CD4-positive, alpha-beta T cell treated with Interleukin-2 at 100 ng/mL for 4 hours (primary cell): ENCODE measurements at regions not wholly inside any gene's neighbourhood (a gene's known extent, or its start where the extent isn't known, plus 50 kb on each side); places are given as distances from the start of the nearest gene placed in this dataset.
"Not testable (repeated sequence)": the region's sequence is repeated elsewhere in the genome, so short reads cannot be mapped to it uniquely, and the experiment has no call there.

Source experiments
- DNase-seq: peaks from one replicate; pipeline ENCODE4 v3.0.0-alpha.2; 2020; ENCODE audit warnings: low spot score

DNA sequence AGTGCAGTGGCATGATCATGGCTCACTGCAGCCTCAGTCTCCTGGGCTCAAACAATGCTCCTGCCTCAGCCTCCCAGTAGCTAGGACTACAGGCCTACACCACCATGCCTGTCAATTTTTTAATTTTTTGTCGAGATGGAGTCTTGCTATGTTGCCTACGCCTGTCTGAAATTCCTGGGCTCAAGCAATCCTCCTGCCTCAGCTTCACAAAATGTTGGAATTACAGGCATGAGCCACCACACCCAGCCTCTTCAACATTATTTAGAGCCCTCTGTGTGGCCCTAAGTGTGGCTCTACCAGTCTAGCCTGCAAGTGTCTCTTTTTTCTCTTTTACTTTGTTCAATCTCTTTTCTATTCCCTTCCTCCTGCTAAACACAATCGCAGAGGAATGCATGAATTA is 154.4 kb upstream of the EPB41L4A start:
- DNase-seq, result no peak

GRCh38 chr5:112574536-112574935 is 155.5 kb upstream of the EPB41L4A start:
- DNase-seq, result no peak

GRCh38 chr5:112576298-112576925 is 157.3 kb upstream of the EPB41L4A start:
- DNase-seq, result no peak

DNA sequence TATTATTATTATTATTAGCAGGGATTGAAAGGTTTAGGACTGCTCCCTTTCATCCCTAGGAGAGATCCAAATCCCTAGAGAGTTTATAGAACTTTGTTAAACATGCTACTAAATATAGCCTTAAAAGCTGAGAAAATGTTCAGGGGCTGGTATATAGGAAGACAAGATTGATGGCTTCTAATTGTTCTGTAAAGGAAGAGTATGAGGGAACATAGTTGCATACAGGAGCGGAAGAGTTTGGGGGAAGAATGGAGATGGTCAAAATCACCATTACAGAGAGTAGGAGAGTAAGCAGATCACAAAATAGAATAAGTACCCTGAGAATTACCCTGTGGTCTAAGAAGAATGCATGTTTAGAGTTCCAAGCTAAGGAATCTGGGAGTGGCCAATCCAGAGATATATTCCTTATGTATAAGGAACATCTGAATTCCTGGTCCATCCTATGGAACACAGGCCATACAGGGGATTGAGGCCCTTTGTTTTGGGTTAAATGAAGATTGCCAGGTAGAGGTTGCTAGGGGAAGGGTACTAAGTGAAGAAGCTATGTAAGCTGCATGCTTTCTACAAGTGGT is 158.0 kb upstream of the APC start:
- DNase-seq, result no peak

GRCh38 chr5:112581811-112582320 is 155.8 kb upstream of the APC start:
- no peak for DNase-seq

DNA sequence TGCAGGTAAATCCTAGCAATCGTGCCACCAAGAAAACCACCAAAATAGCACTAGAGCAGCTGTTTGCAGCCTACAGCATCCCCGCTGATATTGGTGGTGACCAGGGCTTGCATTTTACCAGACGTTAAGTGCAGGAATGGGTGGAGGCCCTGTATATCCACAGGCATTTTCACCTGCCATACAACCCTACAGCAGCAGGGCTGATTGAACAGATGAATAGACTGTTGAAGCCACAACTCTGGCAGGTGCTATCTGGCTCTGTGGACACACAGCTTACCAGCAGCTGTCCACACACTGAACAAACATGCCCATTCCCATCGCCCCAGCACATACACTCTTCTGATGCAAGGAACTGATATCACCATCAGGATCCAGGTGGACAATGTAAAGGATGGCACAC is 154.5 kb upstream of the APC start:
- no peak for DNase-seq

GRCh38 chr5:112584781-112585180 is 152.9 kb upstream of the APC start:
- no peak for DNase-seq

- no peak for DNase-seq
Measured at GRCh38 chr5:112586596-112587062, 151.1 kb upstream of the APC start.

GRCh38 chr5:112590858-112591257 is 146.8 kb upstream of the APC start:
- DNase-seq, result not testable (repeated sequence)

- DNase-seq, result no peak
Measured at GRCh38 chr5:112594095-112594850, 143.4 kb upstream of the APC start.

DNA sequence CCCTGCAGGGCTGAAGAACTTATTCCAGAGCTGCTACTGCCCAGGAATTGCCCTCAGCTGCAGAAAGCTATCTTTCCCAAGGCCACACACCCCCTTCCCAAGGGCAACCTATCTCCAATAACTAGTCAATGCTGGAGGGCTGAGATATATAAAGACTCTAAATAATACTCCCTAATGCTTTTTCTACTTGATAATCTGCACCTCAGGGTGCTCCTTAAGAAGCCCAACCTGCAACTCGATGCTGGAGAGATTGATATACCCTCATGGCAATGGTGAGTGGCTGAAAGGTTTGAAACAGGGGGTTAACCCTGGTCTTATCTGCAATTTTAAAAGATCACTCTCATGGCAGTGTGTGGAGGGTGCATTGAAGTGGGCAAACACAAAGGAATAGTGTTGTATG is 142.7 kb upstream of the APC start:
- no peak for DNase-seq

DNA sequence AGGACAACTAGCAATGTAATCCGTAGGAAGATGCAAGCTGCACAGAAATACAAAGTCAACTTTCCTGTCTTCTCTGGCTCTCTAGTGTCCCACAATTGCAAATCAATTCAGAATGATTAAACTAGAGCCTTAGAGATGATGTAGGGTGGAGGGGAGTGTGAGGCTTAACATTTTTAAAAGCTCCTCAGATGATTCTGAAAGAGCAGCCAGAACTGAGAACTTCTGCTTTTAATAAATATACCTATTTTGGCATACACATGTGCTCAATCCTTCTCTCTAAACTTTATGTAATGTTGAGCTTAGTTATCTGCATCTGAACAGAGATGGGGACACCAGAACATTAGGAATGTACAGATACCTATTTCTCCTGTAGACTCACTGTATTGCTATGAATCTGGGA is 139.9 kb upstream of the APC start:
- no peak for DNase-seq

GRCh38 chr5:112600510-112600909 is 137.2 kb upstream of the APC start:
- DNase-seq, result not testable (repeated sequence)

DNA sequence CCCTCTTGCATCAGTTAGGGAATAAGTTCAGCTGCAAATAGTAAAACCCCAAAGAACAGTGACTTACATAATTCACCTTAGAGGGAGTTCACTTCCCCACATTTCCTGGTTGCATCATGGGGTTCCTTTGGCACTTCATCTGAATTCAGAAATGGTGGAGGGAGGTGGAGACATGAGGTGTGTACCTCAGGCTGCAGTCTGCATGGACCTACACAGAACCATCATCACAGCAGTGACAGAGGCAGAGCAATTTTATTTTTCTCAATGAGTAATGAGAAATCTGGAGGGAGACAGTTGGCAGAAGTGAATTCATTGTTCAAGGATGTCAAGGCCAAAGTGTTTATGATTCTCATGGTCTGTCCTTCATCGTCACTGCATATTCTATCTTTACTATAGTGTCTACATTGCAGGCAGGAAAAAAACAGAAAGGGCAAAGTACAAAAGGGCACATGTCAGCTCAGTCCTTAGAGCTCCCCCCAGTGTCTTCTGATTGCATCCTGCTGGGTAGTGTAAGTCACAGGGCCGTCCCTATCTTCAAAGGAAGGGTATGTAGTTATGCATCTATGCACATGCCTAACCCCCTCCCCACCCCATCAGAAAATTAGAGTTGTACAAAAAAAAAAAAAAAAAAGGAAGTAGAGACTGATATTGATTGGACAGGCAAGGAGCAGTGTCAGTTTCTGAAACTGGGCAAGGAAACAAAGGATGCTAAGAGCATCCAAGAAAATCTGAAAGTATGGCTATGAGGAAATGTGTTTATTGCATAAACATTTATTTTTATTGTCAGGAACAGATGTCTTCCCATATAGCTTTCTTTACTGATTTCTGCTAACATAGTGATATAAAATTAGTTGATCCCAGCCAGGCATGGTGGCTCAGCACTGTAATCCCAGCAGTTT is 132.7 kb upstream of the APC start:
- no peak for DNase-seq

- DNase-seq, result no peak
Measured at GRCh38 chr5:112608975-112609374, 128.7 kb upstream of the APC start.

GRCh38 chr5:112612663-112613062 is 125.0 kb upstream of the APC start:
- no peak for DNase-seq

GRCh38 chr5:112614285-112614684 is 123.4 kb upstream of the APC start:
- no peak for DNase-seq

DNA sequence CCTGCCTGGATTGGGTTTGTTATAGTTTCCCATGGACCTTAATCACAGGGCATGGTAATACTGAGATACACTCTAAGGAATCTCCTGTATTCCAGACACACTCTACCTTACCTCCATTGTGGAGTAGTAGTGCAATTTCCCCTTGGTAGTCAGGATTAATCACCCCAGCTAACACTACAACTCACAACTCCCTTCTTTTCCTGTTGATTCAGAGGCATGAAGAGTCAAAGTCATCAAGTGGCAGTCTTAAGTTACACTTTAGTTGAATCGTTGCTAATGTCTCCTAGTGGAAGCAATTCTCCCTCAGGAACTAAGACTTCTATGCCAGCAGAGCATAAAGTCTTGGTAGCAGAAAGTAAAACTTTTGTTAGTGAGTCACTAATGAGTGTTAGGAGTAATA is 122.7 kb upstream of the APC start:
- DNase-seq, result no peak

DNA sequence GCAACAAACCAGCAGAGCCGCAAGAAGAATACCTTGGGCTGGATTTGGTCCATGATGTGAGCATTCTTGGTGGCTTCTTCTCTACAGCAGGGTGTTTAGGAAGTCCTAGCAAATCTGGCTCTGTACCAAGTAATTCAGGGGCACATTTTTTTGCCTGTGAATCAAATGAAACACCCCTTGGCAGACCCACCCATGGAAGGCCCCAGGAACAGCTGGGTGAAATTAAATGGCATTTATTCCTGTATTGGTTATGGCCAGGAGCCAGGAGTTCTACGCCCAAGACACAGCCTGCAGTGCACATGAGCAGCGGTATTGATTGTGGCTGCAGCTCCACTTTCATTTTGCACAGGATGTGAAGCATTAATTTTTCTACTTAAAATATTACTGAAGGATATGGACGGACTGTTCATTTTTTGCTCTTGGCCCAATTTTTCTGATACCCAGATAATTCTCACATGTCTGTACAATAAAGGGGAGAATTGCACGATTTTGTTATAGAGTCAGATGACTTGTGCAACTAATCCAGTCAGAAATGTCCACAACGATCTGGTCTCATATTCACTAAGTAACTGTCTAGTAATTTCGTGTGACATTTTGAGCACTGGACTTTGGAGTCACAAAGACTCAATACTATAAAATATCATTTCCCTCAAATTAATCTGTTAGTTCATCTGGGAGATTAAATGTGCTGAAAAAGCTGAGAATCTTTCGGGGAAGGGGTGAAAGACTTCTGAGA is 120.7 kb upstream of the APC start:
- no peak for DNase-seq

GRCh38 chr5:112625246-112625645 is 112.4 kb upstream of the APC start:
- DNase-seq, result no peak

- DNase-seq, result no peak
Measured at GRCh38 chr5:112625689-112626438, 111.8 kb upstream of the APC start.
